Lung (tissue), 11 donors: ENCODE measurements at regions not wholly inside any gene's neighbourhood (a gene's known extent, or its start where the extent isn't known, plus 50 kb on each side); places are given as distances from the start of the nearest gene placed in this dataset.
"Not testable (repeated sequence)": the region's sequence is repeated elsewhere in the genome, so short reads cannot be mapped to it uniquely, and the experiment has no call there.

Source experiments
- ATAC-seq: fragments of 200-7000 bp; cut with Tn5 transposase; one replicate; pipeline ENCODE4 v1.9.1; 2020; ENCODE audit warnings: moderate number of reproducible peaks; ENCODE audit not compliant: insufficient read depth, low FRiP score
- DNase-seq, 3 donors: peaks; one replicate each; pipeline ENCODE4 v3.0.0-alpha.2; 2013 to 2017
- H3K27ac ChIP-seq, 2 donors: one replicate each; pipeline ENCODE4 v1.5.1; 2013; ENCODE audit warnings: mild to moderate bottlenecking in 2 of 2, moderate library complexity in 2 of 2, control low read depth in 1 of 2, inconsistent platforms in 1 of 2, low read depth in 1 of 2, low read length in 1 of 2
- H3K27me3 ChIP-seq, 3 donors: one replicate each; pipeline ENCODE4 v1.5.1; 2013; ENCODE audit warnings: low read length in 2 of 3; ENCODE audit not compliant: control insufficient read depth in 3 of 3, insufficient read depth in 3 of 3
- H3K36me3 ChIP-seq, 4 donors: one replicate each; pipeline ENCODE4 v1.5.1; 2013; ENCODE audit warnings: low read length in 4 of 4, mild to moderate bottlenecking in 1 of 4, moderate library complexity in 1 of 4; ENCODE audit not compliant: control insufficient read depth in 4 of 4, insufficient read depth in 4 of 4
- H3K4me1 ChIP-seq, 5 donors: one replicate each; pipeline ENCODE4 v1.5.1; 2013; ENCODE audit warnings: low read length in 5 of 5, mild to moderate bottlenecking in 2 of 5, moderate library complexity in 1 of 5; ENCODE audit not compliant: control insufficient read depth in 5 of 5, insufficient read depth in 5 of 5
- H3K4me3 ChIP-seq: one replicate; pipeline ENCODE4 v1.5.1; 2013; ENCODE audit warnings: mild to moderate bottlenecking, control low read depth, moderate library complexity
- H3K9ac ChIP-seq, 2 donors: one replicate each; pipeline ENCODE4 v1.5.1; 2013; ENCODE audit warnings: low read length in 2 of 2, control low read depth in 1 of 2; ENCODE audit not compliant: insufficient read depth in 1 of 2
- H3K9me3 ChIP-seq, 4 donors: one replicate each; pipeline ENCODE4 v1.5.1; 2013; ENCODE audit warnings: low read length in 3 of 4, mild to moderate bottlenecking in 1 of 4, moderate library complexity in 1 of 4; ENCODE audit not compliant: control insufficient read depth in 4 of 4, insufficient read depth in 3 of 4
- WGBS, 2 donors: extraction: QIAGEN DNeasy Blood & Tissue Kit; methylation state at CpG; one replicate each; pipeline ENCODE4 v1.1.7; 2013; 5-methylcytosine and 5-hydroxymethylcytosine counted together
- TF ChIP-seq, protein P1 (sequence below): IDR thresholded peaks from 2 replicates; pipeline ENCODE4 v1.5.1; 2012; ENCODE audit warnings: mild to moderate bottlenecking; ENCODE audit errors: control extremely low read depth, extremely low read depth
- donor health status: control.
- donor health status: control.
- donor health status: Bipolar disorder and iron deficiency.
- donor health status: healthy.
- donor health status: DM: yes; HTN: yes; CAD: no.

- peaks cover 0 to 21% (median 0%) of the 10 kb centered on the region in 4 donors for H3K9me3 ChIP-seq
Measured at GRCh38 chr9:34862836-34863235, 95.2 kb upstream of the PHF24 start.

GRCh38 chr9:34862043-34862442 lies 96.0 kb upstream of the PHF24 start:
- DNase-seq (no peak), ATAC-seq (no peak)
- 16 to 24% methylated on average over 4 of the region's 4 CpGs for WGBS, 2 donors
- Histone ChIP-seq H3K27me3 (no peaks in the 10 kb centered on the region), H3K9me3 (peaks cover 0 to 24% (median 0%) of the 10 kb centered on the region in 4 donors), H3K27ac (no peak overlapping the region), H3K9ac (no peak overlapping the region), H3K36me3 (no peaks in the 10 kb centered on the region), H3K4me1 (no peaks in the 10 kb centered on the region), H3K4me3 (no peak overlapping the region)
- TF ChIP-seq, protein P1, sequence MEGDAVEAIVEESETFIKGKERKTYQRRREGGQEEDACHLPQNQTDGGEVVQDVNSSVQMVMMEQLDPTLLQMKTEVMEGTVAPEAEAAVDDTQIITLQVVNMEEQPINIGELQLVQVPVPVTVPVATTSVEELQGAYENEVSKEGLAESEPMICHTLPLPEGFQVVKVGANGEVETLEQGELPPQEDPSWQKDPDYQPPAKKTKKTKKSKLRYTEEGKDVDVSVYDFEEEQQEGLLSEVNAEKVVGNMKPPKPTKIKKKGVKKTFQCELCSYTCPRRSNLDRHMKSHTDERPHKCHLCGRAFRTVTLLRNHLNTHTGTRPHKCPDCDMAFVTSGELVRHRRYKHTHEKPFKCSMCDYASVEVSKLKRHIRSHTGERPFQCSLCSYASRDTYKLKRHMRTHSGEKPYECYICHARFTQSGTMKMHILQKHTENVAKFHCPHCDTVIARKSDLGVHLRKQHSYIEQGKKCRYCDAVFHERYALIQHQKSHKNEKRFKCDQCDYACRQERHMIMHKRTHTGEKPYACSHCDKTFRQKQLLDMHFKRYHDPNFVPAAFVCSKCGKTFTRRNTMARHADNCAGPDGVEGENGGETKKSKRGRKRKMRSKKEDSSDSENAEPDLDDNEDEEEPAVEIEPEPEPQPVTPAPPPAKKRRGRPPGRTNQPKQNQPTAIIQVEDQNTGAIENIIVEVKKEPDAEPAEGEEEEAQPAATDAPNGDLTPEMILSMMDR: no peak

More at GRCh38 chr9:34862836-34863235, 95.2 kb upstream of the PHF24 start:
- peaks cover 0 to 3% (median 0%) of the 10 kb centered on the region in 3 donors for H3K27me3 ChIP-seq
- ATAC-seq (no peak), DNase-seq (no peak)
- TF ChIP-seq, protein P1: no peak
- H3K9ac ChIP-seq: no peak overlapping the region
- no peak overlapping the region for H3K27ac ChIP-seq
- H3K36me3 ChIP-seq: no peaks in the 10 kb centered on the region
- peaks cover 0 to 3% (median 0%) of the 10 kb centered on the region in 5 donors for H3K4me1 ChIP-seq
- H3K4me3 ChIP-seq: no peak overlapping the region

GRCh38 chr9:34855016-34855415 lies 103.1 kb upstream of the PHF24 start:
- DNase-seq, H3K36me3 ChIP-seq, ATAC-seq, H3K27ac ChIP-seq, H3K9ac ChIP-seq, H3K4me1 ChIP-seq, H3K4me3 ChIP-seq, H3K27me3 ChIP-seq: not testable (repeated sequence)
- peaks cover 0 to 16% (median 3%) of the 10 kb centered on the region in 4 donors for H3K9me3 ChIP-seq

DNA sequence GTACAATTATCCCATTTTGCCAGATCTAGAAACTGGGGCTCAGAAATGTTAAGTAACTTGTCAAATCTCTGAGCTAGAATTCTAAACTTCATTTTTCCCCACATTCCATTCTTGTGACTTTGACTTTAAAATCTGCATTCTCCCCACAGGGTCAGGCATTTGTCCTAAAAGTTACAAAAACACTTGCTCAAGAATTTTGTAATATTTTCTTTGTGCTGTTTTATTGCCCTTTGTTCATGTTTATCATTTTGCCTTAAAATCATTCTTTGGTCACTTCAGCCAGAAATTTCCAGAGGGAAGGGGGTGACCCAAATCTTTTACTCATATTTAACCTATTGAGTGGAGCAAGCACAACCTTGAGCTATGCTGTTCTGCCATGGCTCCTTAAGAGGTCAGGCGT lies 120.1 kb upstream of the CCL21 start:
- H3K4me1 ChIP-seq: no peaks in the 10 kb centered on the region
- no peak for DNase-seq
- TF ChIP-seq, protein P1: no peak
- ATAC-seq: no peak
- H3K27ac ChIP-seq: no peak overlapping the region
- H3K4me3 ChIP-seq: no peak overlapping the region
- H3K27me3 ChIP-seq: no peaks in the 10 kb centered on the region
- WGBS, 2 donors: 83 to 84% methylated on average over 1 of the region's 1 CpG
- H3K9ac ChIP-seq: no peak overlapping the region
- H3K36me3 ChIP-seq: no peaks in the 10 kb centered on the region
- no peaks in the 10 kb centered on the region for H3K9me3 ChIP-seq
